ENCODE measurements at regions not wholly inside any gene's neighbourhood (a gene's known extent, or its start where the extent isn't known, plus 50 kb on each side); places are given as distances from the start of the nearest gene placed in this dataset.

DNA sequence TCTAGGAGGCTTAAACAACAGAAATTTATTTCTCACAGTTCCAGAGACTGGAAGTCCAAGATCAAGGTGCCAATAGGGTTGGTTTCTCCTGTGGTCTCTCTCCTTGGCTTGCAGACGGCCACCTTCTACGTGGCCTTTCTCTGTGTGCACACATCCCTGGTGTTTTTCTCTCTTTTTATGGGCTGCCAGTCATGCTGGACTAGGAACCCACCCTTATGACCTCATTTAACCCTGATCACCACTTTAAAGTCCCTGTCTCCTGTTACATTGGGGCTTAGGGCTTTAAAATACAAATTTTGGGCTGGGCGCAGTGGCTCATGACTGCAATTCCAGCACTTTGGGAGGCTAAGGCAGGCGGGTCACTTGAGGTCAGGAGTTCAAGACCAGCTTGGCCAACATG, 157.1 kb downstream of the TLE1 start:
- no peak for DNase-seq

DNA sequence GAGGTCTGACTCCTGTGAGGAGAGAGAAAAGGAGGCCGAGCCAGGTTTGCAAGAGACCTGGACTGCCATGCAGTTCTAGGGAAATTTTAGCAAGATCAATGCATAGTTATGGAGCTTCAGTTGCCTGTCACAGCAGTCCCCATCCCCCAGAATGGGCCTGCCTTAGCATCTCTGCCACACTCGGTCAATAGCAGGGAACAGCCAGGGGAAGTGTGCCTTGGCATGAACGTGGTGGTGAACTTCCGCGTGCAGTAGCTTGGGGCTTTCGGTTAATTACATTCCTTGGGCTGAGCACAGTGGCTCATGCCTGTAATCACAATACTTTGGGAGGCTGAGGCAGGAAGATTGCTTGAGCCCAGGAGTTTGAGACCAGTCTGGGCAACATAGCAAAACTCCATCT, 157.8 kb downstream of the TLE1 start:
- DNase-seq = no peak

DNA sequence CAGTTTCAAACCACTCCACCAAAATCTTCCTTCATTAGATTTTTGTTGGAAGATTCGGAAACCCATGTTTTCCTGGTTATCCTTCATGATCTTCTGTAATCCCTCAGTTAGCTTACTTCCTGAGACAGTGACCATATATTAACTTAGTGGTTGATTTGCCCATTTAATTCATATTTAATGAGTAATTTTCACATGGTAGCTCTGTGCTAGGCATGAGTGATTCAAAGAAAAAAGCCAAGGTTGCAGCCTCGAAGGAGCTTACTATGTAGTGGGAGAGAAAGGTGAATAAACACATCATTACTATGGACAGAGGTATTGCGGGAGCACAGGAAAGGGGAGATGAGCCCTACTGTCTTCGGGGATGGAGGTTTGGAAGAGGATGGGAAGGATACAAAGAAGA, 158.5 kb downstream of the TLE1 start:
- DNase-seq = no peak

DNA sequence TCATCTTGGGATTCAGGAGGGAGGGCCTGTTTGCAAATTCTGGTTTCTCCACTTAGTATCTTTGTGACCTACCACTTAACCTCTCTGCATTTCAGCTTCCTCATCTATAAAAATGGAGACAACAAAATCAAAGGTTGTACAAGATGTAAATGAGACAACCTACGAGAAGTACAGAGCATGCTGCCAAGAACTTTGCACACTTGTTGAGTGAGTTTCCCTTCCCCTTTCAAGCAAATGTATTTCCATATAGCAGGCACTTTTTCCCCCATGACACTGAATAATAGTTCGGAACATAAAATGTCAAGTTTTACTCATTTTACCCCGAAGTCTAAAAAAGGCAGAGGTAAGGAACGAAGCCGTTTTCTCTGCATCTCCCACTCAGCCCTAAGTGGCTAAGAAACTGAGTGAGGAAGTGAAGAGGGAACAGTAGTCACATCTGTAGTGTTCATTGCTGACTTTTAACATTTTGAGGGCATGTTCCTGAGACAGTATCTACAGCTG, 159.0 kb downstream of the TLE1 start:
- no peak for DNase-seq

DNA sequence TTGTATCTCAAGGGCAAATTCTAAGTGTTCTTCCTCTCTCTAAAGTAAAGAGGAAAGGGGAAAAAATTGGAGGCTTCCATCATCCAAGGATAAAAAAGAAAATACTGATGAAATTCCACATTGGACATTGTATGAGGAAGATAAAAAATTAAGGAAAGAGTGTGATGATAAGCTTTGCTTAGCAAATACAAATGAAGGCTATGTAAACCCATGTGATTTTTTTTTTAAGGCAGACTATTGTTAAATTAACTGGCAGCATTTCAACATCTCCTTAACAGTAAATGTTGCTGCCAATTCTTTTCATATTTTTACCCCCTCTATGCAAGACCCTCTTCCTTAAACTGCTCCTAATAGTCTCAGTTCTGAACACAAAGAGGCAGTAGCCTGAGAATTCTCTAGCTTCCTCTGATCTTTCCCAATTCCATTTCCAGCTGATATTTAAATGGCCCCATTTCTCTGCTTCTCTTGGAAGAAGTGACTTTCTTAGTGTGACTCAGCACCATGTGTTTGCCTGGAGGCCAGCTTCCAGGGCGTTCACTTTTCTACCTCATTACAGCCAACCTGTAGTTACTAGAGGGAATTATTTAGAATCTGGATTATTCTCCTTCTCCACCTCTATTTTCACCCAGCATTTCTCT, 159.7 kb downstream of the TLE1 start:
- no peak for DNase-seq

DNA sequence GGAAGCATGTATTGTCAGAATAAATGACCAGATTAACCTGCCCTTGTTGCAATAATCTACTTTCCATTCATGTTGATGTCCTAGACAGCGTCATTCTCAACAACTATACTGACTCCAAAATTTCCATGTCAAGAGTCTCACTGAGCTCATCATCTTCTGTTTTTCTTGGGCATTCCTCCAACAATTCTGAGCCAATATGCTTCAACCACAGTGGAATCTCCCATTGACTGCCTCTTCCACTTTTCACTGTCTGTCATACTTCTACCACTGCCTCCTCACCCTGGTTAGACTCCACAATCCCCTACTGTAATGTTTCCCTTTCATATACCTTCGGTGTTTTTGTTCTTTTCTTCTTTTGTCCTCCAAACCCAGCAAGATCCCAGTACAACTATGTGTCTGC, 162.8 kb downstream of the TLE1 start:
- no peak for DNase-seq

DNA sequence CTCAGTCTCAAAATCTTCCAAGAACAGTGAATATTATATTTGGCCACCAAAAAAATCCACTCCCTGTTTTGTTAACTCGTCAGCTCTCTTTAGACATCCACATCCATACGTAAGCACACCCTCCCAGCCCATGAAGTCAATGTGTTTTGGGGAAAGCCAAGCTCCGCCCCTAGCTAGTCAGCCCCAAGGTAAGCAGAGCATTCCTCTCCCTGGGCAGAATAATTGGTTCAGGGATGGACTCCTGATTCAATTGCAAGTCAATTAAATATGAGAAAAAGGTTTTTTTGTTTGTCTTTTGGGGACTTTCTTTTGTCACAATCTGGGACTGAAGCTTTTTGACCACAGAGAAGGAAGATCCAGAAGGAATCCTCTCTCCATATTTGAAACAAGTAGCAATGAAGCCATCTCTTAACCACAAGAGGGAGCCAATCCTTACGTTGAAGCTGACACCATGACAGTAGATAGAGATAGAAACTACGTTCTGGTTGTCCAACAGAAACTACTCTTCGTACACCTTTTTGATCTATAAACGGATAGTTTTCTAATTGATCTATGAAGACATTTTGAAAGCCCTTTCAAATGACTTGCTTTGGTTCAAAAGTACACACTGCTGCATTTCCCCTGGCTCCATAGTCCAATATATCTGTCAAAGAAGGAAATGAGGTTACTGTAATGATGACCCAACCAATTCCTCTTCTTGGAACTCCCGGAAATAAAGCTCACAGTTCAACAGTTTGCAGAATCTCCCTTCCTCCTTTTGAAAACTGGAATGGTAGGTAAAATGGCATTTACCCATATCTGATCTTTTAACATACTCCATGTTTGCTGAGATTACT, 166.4 kb downstream of the TLE1 start:
- DNase-seq = no peak

DNA sequence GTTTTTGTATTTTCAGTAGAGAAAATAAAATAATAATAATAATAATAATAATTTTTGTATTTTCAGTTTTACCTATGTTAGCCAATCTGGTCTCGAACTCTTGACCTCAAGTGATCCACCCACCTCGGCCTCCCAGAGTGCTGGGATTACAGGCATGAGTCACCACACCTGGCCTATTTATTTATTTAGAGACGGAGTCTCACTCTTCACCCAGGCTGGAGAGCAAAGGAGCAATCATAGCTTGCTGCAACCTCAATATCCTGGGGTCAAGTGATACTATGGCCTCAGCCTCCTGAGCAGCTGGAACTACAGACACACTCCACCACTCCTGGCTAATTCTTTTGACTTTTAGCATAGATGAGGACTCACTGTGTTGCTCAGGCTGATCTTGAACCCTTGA, 167.5 kb downstream of the TLE1 start:
- no peak for DNase-seq

DNA sequence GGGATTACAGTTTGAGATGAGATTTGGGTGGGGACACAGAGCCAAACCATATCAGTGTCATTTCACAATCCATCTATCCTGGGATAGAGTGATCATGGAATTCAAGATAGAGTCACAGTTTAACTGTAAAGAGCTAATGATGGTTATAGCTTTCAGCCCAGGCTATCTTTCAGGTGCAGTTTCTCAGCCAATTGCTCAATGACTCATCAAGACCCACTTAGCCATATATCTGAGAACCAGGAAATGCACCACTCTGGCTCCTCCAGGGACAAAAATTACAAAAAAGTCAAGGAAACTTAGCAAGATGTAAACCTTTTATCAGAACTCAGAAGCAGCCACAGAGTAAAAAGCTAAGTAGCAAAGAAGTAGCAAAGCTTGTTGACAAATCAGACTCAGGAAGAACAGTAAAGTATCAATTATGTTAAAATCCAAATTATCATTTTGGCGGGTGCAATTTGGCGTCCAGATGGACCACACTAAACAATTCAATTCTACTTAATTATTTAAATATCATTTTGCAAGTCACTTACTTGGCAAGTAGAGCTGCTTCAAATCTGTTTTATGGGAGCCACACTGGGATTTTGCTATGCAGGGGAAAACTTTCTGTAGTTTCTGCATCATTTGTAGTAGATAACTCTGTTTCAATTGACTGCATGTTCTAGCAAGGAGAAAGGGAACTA, 169.4 kb downstream of the TLE1 start:
- no peak for DNase-seq

DNA sequence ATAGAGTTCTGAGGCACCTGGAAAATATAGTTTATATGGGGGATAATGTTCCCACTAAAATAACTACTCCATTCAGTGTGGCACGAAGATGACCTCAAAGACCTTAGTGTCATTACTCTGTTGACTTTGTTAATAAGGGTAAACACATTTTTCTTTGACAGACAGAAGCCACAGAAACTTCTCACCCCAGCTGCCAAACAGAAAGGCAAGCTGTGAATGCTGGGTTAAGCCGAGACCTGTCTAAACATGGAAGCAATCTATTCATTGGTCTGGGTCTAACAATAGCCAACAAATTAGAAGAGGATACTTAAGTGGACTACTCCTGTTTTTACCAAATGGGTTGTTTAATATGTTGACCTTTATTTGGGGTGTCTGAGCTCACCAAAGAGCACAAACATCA, 171.4 kb downstream of the TLE1 start:
- no peak for DNase-seq

DNA sequence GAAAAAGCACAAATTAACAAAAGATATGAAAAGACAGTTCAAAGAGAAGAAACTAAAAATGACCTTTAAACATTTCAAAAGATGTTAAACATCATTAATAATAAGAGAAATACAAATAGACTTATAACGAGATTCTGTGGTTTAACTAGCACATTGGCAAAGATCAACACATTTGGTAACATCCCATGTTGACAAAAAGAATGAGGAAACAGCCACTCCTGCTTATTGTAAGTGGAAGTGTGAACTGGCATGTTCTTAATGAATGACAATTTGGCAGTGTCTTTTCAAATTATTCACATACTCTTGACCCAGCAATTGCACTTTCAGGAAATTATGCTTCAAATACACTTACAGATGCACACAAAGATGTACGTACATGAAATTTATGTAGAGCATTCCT, 176.3 kb downstream of the TLE1 start:
- no peak for DNase-seq

DNA sequence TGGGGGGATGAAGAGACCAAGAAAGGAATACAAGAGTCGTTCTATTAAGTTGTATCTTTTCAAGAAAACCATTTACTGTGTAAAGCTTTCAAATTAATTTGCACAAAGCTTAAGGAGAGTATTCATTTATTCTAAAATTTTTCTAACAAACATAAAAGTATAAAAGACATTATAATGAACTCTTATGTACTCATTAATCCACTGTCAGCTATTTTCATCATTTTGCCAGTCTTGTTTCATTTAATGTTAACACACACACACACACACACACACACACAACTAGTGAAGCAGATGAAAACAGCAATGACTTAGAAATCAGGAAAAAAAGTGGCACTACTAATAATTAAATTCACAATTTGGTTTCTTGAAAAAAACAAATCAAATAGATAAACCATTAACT, 176.7 kb downstream of the TLE1 start:
- DNase-seq = no peak

DNA sequence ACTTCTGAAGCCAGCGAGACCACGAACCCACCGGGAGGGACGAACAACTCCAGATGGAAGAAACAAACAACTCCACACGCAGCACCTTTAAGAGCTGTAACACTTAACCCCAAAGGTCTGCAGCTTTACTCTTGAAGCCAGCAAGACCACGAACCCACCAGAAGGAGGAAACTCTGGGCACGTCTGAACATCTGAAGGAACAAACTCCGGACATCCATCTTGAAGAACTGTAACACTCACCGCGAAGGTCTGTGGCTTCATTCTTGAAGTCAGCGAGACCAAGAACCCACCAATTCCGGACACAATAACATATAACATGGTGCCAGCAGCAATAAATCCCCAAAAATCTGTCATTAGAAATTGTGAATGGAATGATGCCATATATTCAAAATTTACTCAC, 180.9 kb downstream of the TLE1 start:
- DNase-seq = no peak

DNA sequence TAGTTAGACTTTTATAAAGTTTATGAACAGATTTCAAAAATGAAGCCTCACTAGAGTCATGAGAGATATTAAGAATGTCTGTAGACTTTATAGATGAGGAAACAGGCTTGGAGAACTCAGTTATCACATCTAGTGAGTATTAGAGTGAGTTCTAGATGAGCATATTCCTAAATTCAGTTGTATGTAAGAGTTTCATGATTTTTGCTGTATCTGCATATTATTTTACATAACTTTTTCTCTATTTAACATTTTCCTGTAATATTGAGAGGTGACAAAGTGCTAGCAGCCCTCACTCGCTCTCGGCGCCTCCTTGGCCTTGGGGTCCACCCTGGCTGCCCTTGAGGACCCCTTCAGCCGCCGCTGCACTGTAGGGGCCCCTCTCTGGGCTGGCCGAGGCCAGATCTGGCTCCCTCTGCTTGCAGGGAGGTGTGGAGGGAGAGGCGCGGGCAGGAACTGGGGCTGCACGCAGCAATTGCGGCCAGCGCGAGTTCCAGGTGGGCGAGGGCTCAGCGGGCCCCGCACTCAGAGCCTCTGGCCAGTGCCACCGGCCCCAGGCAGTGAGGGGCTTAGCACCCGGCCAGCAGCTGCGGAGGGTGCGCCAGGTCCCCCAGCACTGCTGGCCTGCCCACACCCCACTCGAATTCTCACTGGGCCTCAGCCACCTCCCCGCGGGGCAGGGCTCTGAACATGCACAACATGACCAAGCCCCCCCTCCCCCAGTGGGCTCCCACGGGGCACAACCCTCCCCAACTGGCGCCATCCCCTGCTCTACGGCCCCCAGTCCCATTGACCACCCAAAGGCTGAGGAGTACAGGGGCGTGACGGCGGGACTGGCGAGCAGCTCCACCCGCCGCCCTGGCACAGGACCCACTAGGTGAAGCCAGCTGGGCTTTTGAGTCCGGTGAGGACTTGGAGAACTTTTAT, 182.1 kb downstream of the TLE1 start:
- no peak for DNase-seq

DNA sequence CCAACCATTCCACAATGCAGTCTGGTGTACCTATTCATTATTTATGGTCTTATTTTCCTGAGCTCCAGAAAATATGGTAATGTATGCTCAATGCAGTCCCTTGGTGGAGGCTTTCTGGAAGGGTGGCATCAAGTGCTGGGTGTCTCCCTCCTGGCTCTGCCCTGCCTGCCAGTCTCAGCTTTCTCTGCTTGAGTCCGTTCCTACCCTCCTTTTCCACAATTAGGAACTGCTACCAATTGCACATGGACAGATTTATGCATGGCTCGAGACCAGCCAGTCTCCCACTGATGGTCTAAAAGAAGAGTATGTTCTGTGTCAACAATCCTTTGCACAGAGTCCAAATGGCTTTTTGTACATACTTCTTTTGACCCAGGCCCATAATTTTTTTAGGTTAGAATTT, 189.8 kb downstream of the TLE1 start:
- no peak for DNase-seq

DNA sequence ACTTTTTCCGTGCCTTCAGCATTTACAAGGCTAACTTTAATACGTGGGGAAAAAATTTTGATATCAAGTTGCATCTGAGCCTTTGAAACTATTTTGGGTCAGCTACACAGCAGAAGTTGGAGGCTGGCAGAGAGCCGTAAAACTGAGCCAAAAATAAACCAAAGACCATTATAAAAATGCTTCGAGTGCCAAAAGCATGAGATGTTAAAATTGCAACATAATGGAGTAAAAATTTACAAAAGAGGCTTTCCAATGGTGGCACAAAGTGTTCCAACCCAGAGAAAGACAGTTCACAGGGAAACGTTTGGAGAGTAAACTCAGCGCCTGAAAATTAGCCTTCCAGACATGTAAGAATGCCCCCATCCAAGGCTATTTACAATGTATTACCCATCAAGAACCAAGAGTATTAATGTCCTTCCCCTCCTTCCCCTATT, 190.3 kb downstream of the TLE1 start:
- DNase-seq = no peak

DNA sequence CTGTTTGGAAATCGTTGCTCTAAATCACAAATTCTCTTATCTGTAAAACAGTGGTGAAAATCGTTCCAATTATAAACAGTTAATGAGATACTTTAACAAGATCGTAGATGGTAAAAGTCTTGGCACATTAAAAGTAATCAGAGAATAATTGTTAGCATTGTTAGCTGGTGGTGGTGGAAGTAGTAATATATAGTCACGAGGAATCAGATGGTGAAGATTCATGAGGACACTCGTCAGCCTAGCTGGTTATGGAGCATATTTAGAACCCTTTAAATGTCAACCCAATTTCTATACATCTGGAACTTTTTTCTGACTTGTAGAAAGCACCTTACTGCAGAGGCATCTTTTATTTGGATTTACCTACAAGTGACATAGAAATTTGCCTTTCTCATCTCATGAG, 190.8 kb downstream of the TLE1 start:
- DNase-seq = no peak

DNA sequence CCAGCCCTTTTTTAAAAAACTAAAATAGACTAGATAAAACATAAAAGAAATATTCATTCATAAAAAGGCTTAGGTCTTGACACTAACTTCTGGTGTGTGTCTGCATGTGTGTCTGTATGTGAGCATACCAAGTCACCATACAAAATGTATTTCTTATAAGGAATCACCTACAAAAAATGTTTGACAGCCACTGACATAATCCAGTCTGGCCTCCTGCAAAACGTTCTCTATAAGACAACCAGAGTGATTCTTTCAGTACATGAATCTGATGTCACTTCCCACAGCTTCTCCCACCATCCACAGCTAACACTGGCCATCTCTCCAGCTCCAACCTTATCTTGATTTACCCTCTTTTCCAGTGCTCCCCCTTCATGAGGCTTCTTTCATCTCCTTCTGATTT, 192.3 kb downstream of the TLE1 start:
- no peak for DNase-seq

DNA sequence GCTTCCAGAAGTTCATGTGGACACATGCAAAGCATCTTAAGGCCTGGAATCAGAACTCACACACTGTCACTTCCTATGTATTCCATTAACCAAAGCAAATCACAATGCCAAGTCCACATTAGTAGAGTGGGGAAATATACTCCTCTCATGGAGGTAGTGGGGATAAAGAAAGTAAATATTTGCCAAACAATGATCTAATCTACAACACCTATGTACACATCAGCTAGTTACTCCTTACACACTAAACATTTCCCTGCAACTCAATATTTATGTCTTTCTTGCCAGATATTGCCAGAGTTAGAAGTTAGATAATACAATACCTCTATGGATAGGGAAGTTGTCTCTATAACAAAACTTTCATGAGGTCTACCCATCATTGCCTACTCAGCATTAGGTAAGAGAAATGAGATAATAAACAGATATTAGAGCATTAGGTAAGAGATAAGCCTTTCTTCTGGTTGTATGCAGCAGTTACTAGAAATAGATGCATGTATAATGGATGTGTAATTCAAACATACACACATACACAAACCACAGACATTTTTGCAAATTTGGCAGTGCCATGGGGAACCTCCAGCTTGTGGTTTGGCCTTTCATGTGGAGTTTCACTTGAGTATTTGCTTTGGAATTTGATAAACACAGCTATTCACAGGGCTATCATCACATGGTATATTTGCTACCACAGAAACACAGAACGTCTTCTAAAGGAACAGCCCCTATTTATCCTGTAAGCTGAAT, 196.5 kb downstream of the TLE1 start:
- no peak for DNase-seq

DNA sequence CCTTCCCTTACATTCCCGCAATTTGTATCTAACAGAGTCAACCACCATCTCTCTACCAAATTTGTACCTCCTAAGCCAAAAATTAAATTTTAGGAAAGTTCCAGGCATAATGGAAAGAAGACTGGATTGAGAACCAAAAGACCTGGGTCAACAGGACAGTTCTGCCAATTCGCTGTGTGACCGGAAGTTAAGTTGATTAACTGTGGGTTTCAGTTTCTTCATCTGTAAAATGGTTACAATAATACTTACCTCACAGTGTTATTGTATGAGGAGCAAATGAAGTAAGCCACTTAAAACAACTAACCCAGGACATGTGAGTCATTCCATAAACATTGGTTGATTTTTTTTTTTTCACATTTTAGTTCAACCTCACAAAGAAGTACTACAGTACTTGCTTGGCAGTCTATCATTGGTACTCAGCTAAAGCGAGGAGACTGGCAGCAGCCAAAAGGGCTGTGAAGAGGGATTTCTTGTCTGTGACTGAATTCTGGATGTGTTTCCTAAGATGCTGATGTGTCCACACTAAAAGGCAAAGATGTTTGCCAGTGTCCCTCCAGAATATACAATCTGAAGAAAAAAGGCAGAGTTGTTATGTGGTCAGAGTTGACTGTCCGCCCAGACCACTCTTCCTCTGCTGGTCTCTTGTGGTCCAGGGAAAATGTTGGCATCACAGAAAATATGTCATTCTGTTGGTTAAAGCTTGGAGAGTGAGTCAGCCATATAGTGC, 198.6 kb downstream of the TLE1 start:
- no peak for DNase-seq

DNA sequence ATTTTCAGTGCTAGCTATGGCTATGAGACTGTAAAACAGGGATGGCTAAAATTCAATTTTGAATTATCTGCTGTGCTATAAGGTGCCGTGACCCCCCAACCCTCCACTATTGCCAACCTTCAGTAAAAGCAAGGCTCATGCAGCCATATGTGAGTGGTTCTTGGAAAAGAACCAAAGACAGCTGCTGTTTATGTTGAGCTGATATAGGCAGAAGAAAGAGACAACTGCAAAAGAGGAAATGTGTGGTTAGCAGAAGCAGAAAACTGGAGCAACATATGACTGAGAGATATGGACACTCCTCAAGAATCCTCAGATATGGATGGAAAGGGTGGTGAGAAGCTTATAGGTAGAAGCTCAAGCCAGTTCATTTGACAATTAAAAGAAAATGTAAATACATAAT, 200.3 kb downstream of the TLE1 start:
- DNase-seq = no peak

Measured in activated effector memory CD4-positive, alpha-beta T cell treated with Interleukin-2 at 50 U/mL for 16 hours (primary cell).